ENCODE measurements at regions not wholly inside any gene's neighbourhood (a gene's known extent, or its start where the extent isn't known, plus 50 kb on each side); places are given as distances from the start of the nearest gene placed in this dataset.

- no peak for TF ChIP-seq CTCF (IDR thresholded peaks at IDR 0.05)
- no peak for TF ChIP-seq EP300 (IDR thresholded peaks at IDR 0.05)
- no peak for TF ChIP-seq POLR2A (IDR thresholded peaks at IDR 0.05)
Observed at GRCh38 chr10:10235003-10235402, 782.7 kb upstream of the CELF2 start.
